B cell (primary cell): ENCODE measurements at regions not wholly inside any gene's neighbourhood (a gene's known extent, or its start where the extent isn't known, plus 50 kb on each side); places are given as distances from the start of the nearest gene placed in this dataset.

Source experiments
- ATAC-seq: fragments of 200-7000 bp; cut with Tn5 transposase; one replicate; pipeline ENCODE4 v1.10.0; 2021; ENCODE audit warnings: low read depth, mild to moderate bottlenecking, moderate number of reproducible peaks, moderate library complexity
- CTCF ChIA-PET: fragments of 350-600 bp; sonication (Branson Sonifier 250); formaldehyde crosslinking; loops from one replicate; lab custom pipeline; 2021; ENCODE audit warnings: antibody characterized with exemption, inconsistent platforms; lab: Charles Lee
- POLR2A ChIA-PET: fragments of 350-600 bp; sonication (Branson Sonifier 250); formaldehyde crosslinking; loops from one replicate; lab custom pipeline; 2021; ENCODE audit warnings: antibody characterized with exemption; lab: Charles Lee
- DNase-seq: peaks from one replicate; pipeline ENCODE4 v3.0.0; 2013
- H2AFZ ChIP-seq: 2 replicates; pipeline ENCODE4 v1.6.1; 2012; ENCODE audit warnings: mild to moderate bottlenecking, low read depth, low read length; ENCODE audit not compliant: insufficient read depth, poor library complexity, severe bottlenecking
- H3K27ac ChIP-seq, 2 donors: 1 replicate in 1 of 2; 2 replicates in 1 of 2; pipeline ENCODE4 v1.5.1; 2012 to 2013; ENCODE audit warnings: low read length in 2 of 2, mild to moderate bottlenecking in 2 of 2, moderate library complexity in 1 of 2
- H3K27me3 ChIP-seq, 4 experiments: fragments of 200-600 bp in 1 of 4; sonication (generic) in 1 of 4; replicated peaks in 1 of 4; 1 replicate in 2 of 4; 2 replicates in 2 of 4; pipeline versions ENCODE4 v1.6.1 to v1.7.0; 2013 to 2016; ENCODE audit warnings: low read length in 3 of 4, mild to moderate bottlenecking in 2 of 4, mixed read lengths in 1 of 4, moderate library complexity in 1 of 4; ENCODE audit not compliant: insufficient read depth in 4 of 4, control insufficient read depth in 3 of 4; ENCODE audit errors: control extremely low read depth in 1 of 4
- H3K36me3 ChIP-seq, 2 experiments: replicated peaks in 1 of 2; 1 replicate in 1 of 2; 2 replicates in 1 of 2; pipeline versions ENCODE4 v1.6.1 to v1.7.1; 2013; ENCODE audit warnings: low read length in 1 of 2; ENCODE audit not compliant: insufficient read depth in 2 of 2, control insufficient read depth in 1 of 2; ENCODE audit errors: control extremely low read depth in 1 of 2, extremely low read depth in 1 of 2
- H3K4me1 ChIP-seq, 2 donors: fragments of 200-600 bp in 1 of 2; sonication (generic) in 1 of 2; 1 replicate in 1 of 2; 2 replicates in 1 of 2; pipeline versions ENCODE4 v1.5.1 to v1.6.1; 2013 to 2017; ENCODE audit warnings: low read length in 2 of 2; ENCODE audit not compliant: control insufficient read depth in 2 of 2, insufficient read depth in 2 of 2
- H3K4me2 ChIP-seq: replicated peaks from 2 replicates; pipeline ENCODE3; 2012; ENCODE audit warnings: mild to moderate bottlenecking, low read depth, low read length; ENCODE audit not compliant: poor library complexity, severe bottlenecking
- H3K4me3 ChIP-seq, 5 experiments: fragments of 200-600 bp in 1 of 5; sonication (generic) in 1 of 5; 1 replicate in 3 of 5; 2 replicates in 2 of 5; pipeline versions ENCODE4 v1.5.1 to v1.7.0; 2011 to 2016; ENCODE audit warnings: low read length in 4 of 5, mild to moderate bottlenecking in 4 of 5, low read depth in 2 of 5, control low read depth in 1 of 5, moderate library complexity in 1 of 5; ENCODE audit not compliant: insufficient read depth in 1 of 5; ENCODE audit errors: control extremely low read depth in 1 of 5, extremely low read depth in 1 of 5
- H3K79me2 ChIP-seq: fragments of 200-600 bp; sonication (generic); one replicate; pipeline ENCODE4 v1.6.0; 2016; ENCODE audit warnings: low read length; ENCODE audit not compliant: control insufficient read depth, insufficient read depth
- H3K9ac ChIP-seq: fragments of 200-600 bp; sonication (generic); 2 replicates; pipeline ENCODE4 v1.6.1; 2017; ENCODE audit warnings: mild to moderate bottlenecking, low read length, moderate library complexity
- H3K9me3 ChIP-seq, 3 donors: one replicate each; pipeline versions ENCODE4 v1.6.1 to v1.7.1; 2013; ENCODE audit warnings: low read length in 2 of 3; ENCODE audit not compliant: control insufficient read depth in 2 of 3, insufficient read depth in 1 of 3; ENCODE audit errors: control extremely low read depth in 1 of 3
- H4K20me1 ChIP-seq: 2 replicates; pipeline ENCODE4 v1.6.0; 2012; ENCODE audit warnings: mild to moderate bottlenecking, low read length; ENCODE audit not compliant: insufficient read depth, control insufficient read depth, poor library complexity, severe bottlenecking
- H3K27ac Mint-ChIP-seq: one replicate; pipeline ENCODE4 v1.8.0; 2021; ENCODE audit warnings: mixed read lengths
- H3K27me3 Mint-ChIP-seq: one replicate; pipeline ENCODE4 v1.8.0; 2021; ENCODE audit warnings: mixed read lengths
- H3K4me1 Mint-ChIP-seq: one replicate; pipeline ENCODE4 v1.8.0; 2021; ENCODE audit warnings: mixed read lengths
- H3K4me3 Mint-ChIP-seq: one replicate; pipeline ENCODE4 v1.8.0; 2021; ENCODE audit warnings: mixed read lengths
- H3K9me3 Mint-ChIP-seq: one replicate; pipeline ENCODE4 v1.8.0; 2022; ENCODE audit warnings: mixed read lengths; ENCODE audit not compliant: insufficient read depth
- EZH2 ChIP-seq: IDR thresholded peaks from 2 replicates; pipeline ENCODE4 v1.6.1; 2012; ENCODE audit warnings: borderline replicate concordance, low read depth, mild to moderate bottlenecking, moderate library complexity, low read length; ENCODE audit not compliant: insufficient read depth, poor library complexity, severe bottlenecking
- WGBS: methylation state at CpG from one replicate; pipeline ENCODE4 v1.1.5; 2013; ENCODE audit warnings: missing lambda C conversion rate; ENCODE audit not compliant: insufficient coverage; 5-methylcytosine and 5-hydroxymethylcytosine counted together
- intact Hi-C: fragments of 100-400 bp; cut with micrococcal nuclease; formaldehyde crosslinking; loops from one replicate; pipeline ENCODE4 v1.10.0; 2022
- TF ChIP-seq, protein P1 (sequence below): fragments of 200-600 bp; IDR thresholded peaks from one replicate; pipeline ENCODE4 v1.8.0; 2022; ENCODE audit warnings: antibody characterized with exemption, mild to moderate bottlenecking

DNA sequence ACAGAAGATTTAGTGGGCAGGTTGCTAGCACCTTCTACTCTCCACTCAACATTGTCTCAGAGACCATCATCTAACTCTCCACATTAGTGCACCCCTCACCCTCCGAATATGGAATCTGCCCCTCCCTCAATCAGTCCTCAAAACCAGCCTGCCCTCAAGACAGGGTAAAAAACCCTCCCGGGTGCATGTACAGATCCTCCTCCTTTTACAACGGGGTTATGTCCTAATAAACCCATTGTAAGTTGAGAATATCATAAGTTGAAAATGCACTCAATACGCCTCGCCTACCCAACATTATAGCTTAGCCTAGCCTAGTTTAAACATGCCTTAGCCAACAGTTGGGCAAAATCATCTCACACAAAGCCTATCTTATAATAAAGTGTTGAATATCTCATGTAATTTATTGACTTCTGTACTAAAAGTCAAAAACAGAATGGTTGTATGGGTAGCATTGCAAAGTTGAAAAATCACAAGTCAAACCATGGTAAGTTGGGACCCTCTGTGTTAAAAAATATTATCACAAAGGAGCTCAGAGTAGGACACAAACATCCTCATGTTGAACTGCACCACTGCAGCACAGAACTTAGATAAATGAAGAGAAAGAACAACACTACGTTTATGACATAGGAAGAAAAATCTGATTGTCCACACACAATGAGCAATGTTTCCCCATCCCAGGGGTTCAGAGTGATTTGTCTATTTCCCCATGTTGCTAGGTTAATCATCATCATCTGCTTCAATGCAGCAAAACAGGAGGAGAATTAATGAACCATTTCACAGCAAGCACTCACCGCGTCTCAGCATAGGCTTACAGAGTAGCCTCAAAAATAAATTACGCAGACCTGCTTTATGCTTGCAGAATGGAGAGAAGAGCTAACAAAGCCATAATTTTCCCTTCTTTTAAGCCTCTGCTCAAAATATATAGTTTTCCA, 184.1 kb upstream of the ARL4C start:
- Histone ChIP-seq H3K9ac (no peak overlapping the region), H3K27ac (no peak overlapping the region), H3K79me2 (no peaks in the 10 kb centered on the region), H3K36me3 (no peaks in the 10 kb centered on the region), H3K27me3 (peaks cover 0 to 3% (median 0%) of the 10 kb centered on the region in 4 experiments), H3K9me3 (no peaks in the 10 kb centered on the region), H3K4me1 (no peaks in the 10 kb centered on the region), H3K4me2 (no peak overlapping the region), H2AFZ (no peak overlapping the region), H4K20me1 (no peaks in the 10 kb centered on the region), H3K4me3 (no peak overlapping the region)
- TF ChIP-seq, protein P1, sequence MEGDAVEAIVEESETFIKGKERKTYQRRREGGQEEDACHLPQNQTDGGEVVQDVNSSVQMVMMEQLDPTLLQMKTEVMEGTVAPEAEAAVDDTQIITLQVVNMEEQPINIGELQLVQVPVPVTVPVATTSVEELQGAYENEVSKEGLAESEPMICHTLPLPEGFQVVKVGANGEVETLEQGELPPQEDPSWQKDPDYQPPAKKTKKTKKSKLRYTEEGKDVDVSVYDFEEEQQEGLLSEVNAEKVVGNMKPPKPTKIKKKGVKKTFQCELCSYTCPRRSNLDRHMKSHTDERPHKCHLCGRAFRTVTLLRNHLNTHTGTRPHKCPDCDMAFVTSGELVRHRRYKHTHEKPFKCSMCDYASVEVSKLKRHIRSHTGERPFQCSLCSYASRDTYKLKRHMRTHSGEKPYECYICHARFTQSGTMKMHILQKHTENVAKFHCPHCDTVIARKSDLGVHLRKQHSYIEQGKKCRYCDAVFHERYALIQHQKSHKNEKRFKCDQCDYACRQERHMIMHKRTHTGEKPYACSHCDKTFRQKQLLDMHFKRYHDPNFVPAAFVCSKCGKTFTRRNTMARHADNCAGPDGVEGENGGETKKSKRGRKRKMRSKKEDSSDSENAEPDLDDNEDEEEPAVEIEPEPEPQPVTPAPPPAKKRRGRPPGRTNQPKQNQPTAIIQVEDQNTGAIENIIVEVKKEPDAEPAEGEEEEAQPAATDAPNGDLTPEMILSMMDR = no peak
- TF ChIP-seq EZH2 = no peak
- Mint-ChIP-seq H3K9me3 (no peaks in the 10 kb centered on the region), H3K27me3 (peaks cover 3% of the 10 kb centered on the region), H3K4me1 (no peaks in the 10 kb centered on the region), H3K4me3 (no peak overlapping the region), H3K27ac (no peak overlapping the region)
- ATAC-seq (no peak), DNase-seq (no peak)
- intact Hi-C loops = no loop called here
- POLR2A ChIA-PET = no interaction called here
- 86% methylated on average over 1 of the region's 9 CpGs for WGBS
- CTCF ChIA-PET = no interaction called here
